SK-N-SH (cell line): ENCODE measurements at regions not wholly inside any gene's neighbourhood (a gene's known extent, or its start where the extent isn't known, plus 50 kb on each side); places are given as distances from the start of the nearest gene placed in this dataset.

Source experiments
- CTCF ChIA-PET: fragments of 300-600, 350-600 bp; formaldehyde crosslinking; extraction: SDS; loops from one replicate; lab custom pipeline; 2021; lab: Yijun Ruan, JAX
- POLR2A ChIA-PET: fragments of 350-600 bp; sonication (Branson Sonifier 250); formaldehyde crosslinking; extraction: SDS; loops from one replicate; lab custom pipeline; 2020; ENCODE audit warnings: antibody characterized with exemption, inconsistent platforms; lab: Yijun Ruan, JAX
- DNase-seq: peaks from one replicate; pipeline ENCODE4 v3.0.0; 2012
- H2AFZ ChIP-seq: fragments of 200-600 bp; sonication (generic); 2 replicates; pipeline ENCODE4 v1.8.1; 2016; ENCODE audit warnings: antibody characterized with exemption, mild to moderate bottlenecking, low read depth
- H3F3A ChIP-seq: fragments of 200-600 bp; sonication (generic); replicated peaks from 2 replicates; pipeline ENCODE3; 2016; ENCODE audit warnings: antibody characterized with exemption, mild to moderate bottlenecking; ENCODE audit not compliant: insufficient read depth
- H3K27ac ChIP-seq, 2 experiments: fragments of 200-500 bp in 1 of 2; fragments of 200-600 bp in 1 of 2; sonication (Bioruptor generic) in 1 of 2; sonication (generic), shearing (Covaris generic) in 1 of 2; 2 replicates each; pipeline versions ENCODE4 v1.5.1 to v1.6.1; 2014 to 2016; ENCODE audit warnings: low read depth in 2 of 2, inconsistent platforms in 1 of 2, low read length in 1 of 2, mild to moderate bottlenecking in 1 of 2, mixed read lengths in 1 of 2
- H3K27me3 ChIP-seq: fragments of 200-600 bp; sonication (generic), shearing (Covaris generic); 2 replicates; pipeline ENCODE4 v1.6.1; 2016; ENCODE audit warnings: mixed run types; ENCODE audit not compliant: insufficient read depth
- H3K36me3 ChIP-seq, 2 experiments: fragments of 200-500 bp in 1 of 2; fragments of 200-600 bp in 1 of 2; sonication (Bioruptor generic) in 1 of 2; sonication (generic) in 1 of 2; replicated peaks in 1 of 2; 2 replicates each; pipeline versions ENCODE3 to v1.5.1; 2014 to 2016; ENCODE audit warnings: low read length in 1 of 2, mild to moderate bottlenecking in 1 of 2; ENCODE audit not compliant: insufficient read depth in 2 of 2, control insufficient read depth in 1 of 2
- H3K4me1 ChIP-seq, 2 experiments: fragments of 200-500 bp in 1 of 2; fragments of 200-600 bp in 1 of 2; sonication (Bioruptor generic) in 1 of 2; sonication (generic), shearing (Covaris generic) in 1 of 2; 2 replicates each; pipeline versions ENCODE4 v1.5.1 to v1.6.1; 2014 to 2016; ENCODE audit warnings: low read depth in 1 of 2, low read length in 1 of 2, mixed run types in 1 of 2; ENCODE audit not compliant: insufficient read depth in 2 of 2, control insufficient read depth in 1 of 2
- H3K4me2 ChIP-seq: fragments of 200-600 bp; sonication (generic), shearing (Covaris generic); 2 replicates; pipeline ENCODE4 v1.6.1; 2017; ENCODE audit warnings: mixed run types
- H3K4me3 ChIP-seq, 2 experiments: fragments of 200-500 bp in 1 of 2; fragments of 200-600 bp in 1 of 2; sonication (Bioruptor generic) in 1 of 2; sonication (generic), shearing (Covaris generic) in 1 of 2; 2 replicates each; pipeline versions ENCODE4 v1.5.1 to v1.8.1; 2014 to 2016; ENCODE audit warnings: low read depth in 2 of 2, inconsistent platforms in 1 of 2, low read length in 1 of 2, mild to moderate bottlenecking in 1 of 2, mixed read lengths in 1 of 2, moderate library complexity in 1 of 2
- H3K79me2 ChIP-seq: fragments of 200-600 bp; sonication (generic); 2 replicates; pipeline ENCODE4 v1.8.1; 2017; ENCODE audit warnings: mild to moderate bottlenecking; ENCODE audit not compliant: insufficient read depth
- H3K9ac ChIP-seq: fragments of 200-600 bp; sonication (generic); 2 replicates; pipeline ENCODE4 v1.6.1; 2017; ENCODE audit warnings: mixed run types
- H3K9me2 ChIP-seq: fragments of 200-600 bp; sonication (generic); 2 replicates; pipeline ENCODE4 v1.6.1; 2017; ENCODE audit warnings: mixed run types
- H3K9me3 ChIP-seq: fragments of 200-600 bp; sonication (generic); 2 replicates; pipeline ENCODE4 v1.6.1; 2017; ENCODE audit warnings: mixed run types, mild to moderate bottlenecking, moderate library complexity
- H4K20me1 ChIP-seq: fragments of 200-600 bp; sonication (generic); 2 replicates; pipeline ENCODE4 v1.6.1; 2017; ENCODE audit warnings: mild to moderate bottlenecking, mixed run types; ENCODE audit not compliant: insufficient read depth
- CHD2 ChIP-seq: fragments of 150-350 bp; IDR thresholded peaks from 2 replicates; pipeline ENCODE4 v1.6.1; 2018; ENCODE audit warnings: low read length; ENCODE audit not compliant: partially characterized antibody
- ELF1 ChIP-seq: IDR thresholded peaks from 2 replicates; pipeline ENCODE4 v1.4.0; 2012
- FOSL2 ChIP-seq: IDR thresholded peaks from 2 replicates; pipeline ENCODE4 v1.4.0; 2012; ENCODE audit warnings: low read depth, mild to moderate bottlenecking, moderate library complexity, borderline replicate concordance
- FOXJ3 ChIP-seq: sonication (generic); formaldehyde crosslinking; IDR thresholded peaks from 2 replicates; pipeline ENCODE4 v1.5.1; 2020; ENCODE audit warnings: mild to moderate bottlenecking, missing genetic modification reagents
- FOXM1 ChIP-seq: IDR thresholded peaks from 2 replicates; pipeline ENCODE4 v1.4.0; 2012; ENCODE audit warnings: low read depth, mild to moderate bottlenecking
- GABPA ChIP-seq: IDR thresholded peaks from 2 replicates; pipeline ENCODE4 v1.4.0; 2012; ENCODE audit warnings: low read depth, mild to moderate bottlenecking
- GATA2 ChIP-seq: sonication (generic); formaldehyde crosslinking; IDR thresholded peaks from 2 replicates; pipeline ENCODE4 v1.5.0; 2020; ENCODE audit warnings: mild to moderate bottlenecking, missing genetic modification reagents
- MXI1 ChIP-seq: IDR thresholded peaks from 2 replicates; pipeline ENCODE4 v1.6.1; 2012; ENCODE audit warnings: mild to moderate bottlenecking, low read depth, low read length, improper control_type of control experiment
- NRF1 ChIP-seq: IDR thresholded peaks from 2 replicates; pipeline ENCODE4 v1.6.1; 2012; ENCODE audit warnings: low read depth, mild to moderate bottlenecking, low read length
- POLR2AphosphoS5 ChIP-seq: IDR thresholded peaks from 2 replicates; pipeline ENCODE4 v1.6.1; 2012; ENCODE audit warnings: low read depth, low read length
- RAD21 ChIP-seq: IDR thresholded peaks from 2 replicates; pipeline ENCODE4 v1.6.1; 2012; ENCODE audit warnings: mild to moderate bottlenecking, low read length
- RCOR1 ChIP-seq: fragments of 150-350 bp; IDR thresholded peaks from 2 replicates; pipeline ENCODE4 v1.6.1; 2017; ENCODE audit warnings: antibody characterized with exemption, low read length
- RXRA ChIP-seq: IDR thresholded peaks from 2 replicates; pipeline ENCODE4 v1.4.0; 2012; ENCODE audit warnings: low read depth, mild to moderate bottlenecking, borderline replicate concordance
- SIN3A ChIP-seq: IDR thresholded peaks from 2 replicates; pipeline ENCODE4 v1.6.1; 2012; ENCODE audit warnings: low read depth, mild to moderate bottlenecking, low read length, moderate library complexity, borderline replicate concordance
- SMC3 ChIP-seq: IDR thresholded peaks from 2 replicates; pipeline ENCODE4 v1.6.1; 2012; ENCODE audit warnings: low read depth, low read length, improper control_type of control experiment
- TEAD4 ChIP-seq: IDR thresholded peaks from 2 replicates; pipeline ENCODE4 v1.4.0; 2012; ENCODE audit warnings: mild to moderate bottlenecking, borderline replicate concordance; ENCODE audit not compliant: insufficient read depth
- YY1 ChIP-seq: IDR thresholded peaks from 2 replicates; pipeline ENCODE4 v1.4.0; 2012; ENCODE audit warnings: low read depth, mild to moderate bottlenecking
- whole genome bisulfite sequencing: methylation state at CpG from one replicate; pipeline ENCODE4 v1.1.6; 2017; ENCODE audit warnings: low lambda C conversion rate; 5-methylcytosine and 5-hydroxymethylcytosine counted together
- TF ChIP-seq, protein P1 (sequence below): fragments of 150-350 bp; IDR thresholded peaks from 2 replicates; pipeline ENCODE4 v1.6.1; 2016; ENCODE audit warnings: mild to moderate bottlenecking, low read depth, low read length
- TF ChIP-seq, protein P2 (sequence below): IDR thresholded peaks from 2 replicates; pipeline ENCODE4; 2012
- TF ChIP-seq, protein P3 (sequence below): IDR thresholded peaks from 2 replicates; pipeline ENCODE4 v1.4.0; 2012; ENCODE audit warnings: low read depth, borderline replicate concordance
- TF ChIP-seq, protein P4 (sequence below): IDR thresholded peaks from 2 replicates; pipeline ENCODE4 v1.6.1; 2012; ENCODE audit warnings: mild to moderate bottlenecking, low read depth, low read length, moderate library complexity
- TF ChIP-seq, protein P5 (sequence below): fragments of 150-350 bp; IDR thresholded peaks from 2 replicates; pipeline ENCODE4 v1.6.1; 2017; ENCODE audit warnings: antibody characterized with exemption, low read length, low read depth, borderline replicate concordance
- TF ChIP-seq, protein P6 (sequence below): IDR thresholded peaks from 2 replicates; pipeline ENCODE4 v1.4.0; 2012; ENCODE audit warnings: low read depth, borderline replicate concordance
- TF ChIP-seq, protein P7 (sequence below): IDR thresholded peaks from 2 replicates; pipeline ENCODE4 v1.4.0; 2012; ENCODE audit warnings: low read depth

DNA sequence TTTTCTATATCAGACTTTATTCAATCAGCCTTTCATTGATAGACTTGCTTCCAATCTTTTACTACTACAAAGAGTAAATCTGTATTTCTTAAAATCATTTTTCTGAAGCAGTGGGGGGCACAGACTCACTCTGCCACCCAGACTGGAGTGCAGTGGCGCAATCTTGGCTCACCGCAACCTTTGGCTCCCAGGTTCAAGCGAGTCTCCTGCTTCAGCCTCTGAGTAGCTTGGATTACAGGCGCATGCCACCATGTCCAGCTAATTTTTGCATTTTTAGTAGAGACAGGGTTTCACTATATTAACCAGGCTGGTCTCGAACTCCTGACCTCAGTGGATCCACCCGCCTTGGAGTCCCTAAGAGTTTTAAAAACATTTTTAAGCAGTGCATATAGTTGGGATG lies 270.6 kb upstream of the REG3G start (continued):
- TF ChIP-seq SMC3, result no peak
- no peak for TF ChIP-seq POLR2AphosphoS5
- TF ChIP-seq FOXM1, result no peak
- no peak for TF ChIP-seq SIN3A
- TF ChIP-seq TEAD4, result no peak
- TF ChIP-seq, protein P1, sequence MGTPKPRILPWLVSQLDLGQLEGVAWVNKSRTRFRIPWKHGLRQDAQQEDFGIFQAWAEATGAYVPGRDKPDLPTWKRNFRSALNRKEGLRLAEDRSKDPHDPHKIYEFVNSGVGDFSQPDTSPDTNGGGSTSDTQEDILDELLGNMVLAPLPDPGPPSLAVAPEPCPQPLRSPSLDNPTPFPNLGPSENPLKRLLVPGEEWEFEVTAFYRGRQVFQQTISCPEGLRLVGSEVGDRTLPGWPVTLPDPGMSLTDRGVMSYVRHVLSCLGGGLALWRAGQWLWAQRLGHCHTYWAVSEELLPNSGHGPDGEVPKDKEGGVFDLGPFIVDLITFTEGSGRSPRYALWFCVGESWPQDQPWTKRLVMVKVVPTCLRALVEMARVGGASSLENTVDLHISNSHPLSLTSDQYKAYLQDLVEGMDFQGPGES, result no peak
- TF ChIP-seq MXI1, result no peak
- TF ChIP-seq YY1, result no peak

DNA sequence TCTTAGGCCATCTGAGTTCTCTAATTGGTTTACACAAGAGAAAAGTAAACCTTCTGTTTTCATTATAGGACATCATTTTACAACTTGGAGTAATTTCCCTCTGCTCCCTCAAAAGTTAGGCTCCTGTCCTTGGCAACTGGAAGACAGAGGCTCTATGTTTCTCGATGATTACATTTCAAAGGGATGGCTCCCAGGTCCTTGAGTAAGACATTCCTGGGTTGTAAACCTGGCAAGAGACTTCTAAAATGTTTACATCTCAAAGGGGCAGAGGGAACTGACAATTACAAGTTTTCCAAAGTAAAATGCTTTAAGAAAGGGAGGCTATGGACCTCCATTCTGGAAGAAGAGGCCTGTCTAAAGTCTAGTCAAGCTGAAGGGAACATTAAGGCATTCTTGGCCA lies 268.3 kb upstream of the REG3G start:
- ChIA-PET POLR2A (no interaction called here), CTCF (no interaction called here)
- Histone ChIP-seq H3K27ac (no peak overlapping the region), H3K4me1 (no peaks in the 10 kb centered on the region; a peak in 1 of 4 replicates), H3K9me2 (no peaks in the 10 kb centered on the region), H3K79me2 (no peaks in the 10 kb centered on the region), H3F3A (no peaks in the 10 kb centered on the region), H2AFZ (no peak overlapping the region), H3K4me3 (no peak overlapping the region), H3K27me3 (no peaks in the 10 kb centered on the region), H3K9ac (no peak overlapping the region), H3K36me3 (no peaks in the 10 kb centered on the region), H3K4me2 (no peak overlapping the region), H3K9me3 (no peaks in the 10 kb centered on the region), H4K20me1 (no peaks in the 10 kb centered on the region)
- DNase-seq, result no peak
- WGBS, result 10% methylated on average over 1 of the region's 1 CpG
- TF ChIP-seq, protein P2, sequence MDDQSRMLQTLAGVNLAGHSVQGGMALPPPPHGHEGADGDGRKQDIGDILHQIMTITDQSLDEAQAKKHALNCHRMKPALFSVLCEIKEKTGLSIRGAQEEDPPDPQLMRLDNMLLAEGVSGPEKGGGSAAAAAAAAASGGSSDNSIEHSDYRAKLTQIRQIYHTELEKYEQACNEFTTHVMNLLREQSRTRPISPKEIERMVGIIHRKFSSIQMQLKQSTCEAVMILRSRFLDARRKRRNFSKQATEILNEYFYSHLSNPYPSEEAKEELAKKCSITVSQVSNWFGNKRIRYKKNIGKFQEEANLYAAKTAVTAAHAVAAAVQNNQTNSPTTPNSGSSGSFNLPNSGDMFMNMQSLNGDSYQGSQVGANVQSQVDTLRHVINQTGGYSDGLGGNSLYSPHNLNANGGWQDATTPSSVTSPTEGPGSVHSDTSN, result no peak
- TF ChIP-seq FOSL2 (no peak), RAD21 (no peak), GATA2 (CRISPR knock-in tag) (no peak), CHD2 (no peak), YY1 (no peak), RXRA (no peak), TEAD4 (no peak), MXI1 (no peak), FOXM1 (no peak), RCOR1 (no peak), GABPA (no peak), ELF1 (no peak), FOXJ3 (no peak), NRF1 (no peak)
- TF ChIP-seq, protein P3, sequence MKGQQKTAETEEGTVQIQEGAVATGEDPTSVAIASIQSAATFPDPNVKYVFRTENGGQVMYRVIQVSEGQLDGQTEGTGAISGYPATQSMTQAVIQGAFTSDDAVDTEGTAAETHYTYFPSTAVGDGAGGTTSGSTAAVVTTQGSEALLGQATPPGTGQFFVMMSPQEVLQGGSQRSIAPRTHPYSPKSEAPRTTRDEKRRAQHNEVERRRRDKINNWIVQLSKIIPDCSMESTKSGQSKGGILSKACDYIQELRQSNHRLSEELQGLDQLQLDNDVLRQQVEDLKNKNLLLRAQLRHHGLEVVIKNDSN, result no peak
- TF ChIP-seq, protein P4, sequence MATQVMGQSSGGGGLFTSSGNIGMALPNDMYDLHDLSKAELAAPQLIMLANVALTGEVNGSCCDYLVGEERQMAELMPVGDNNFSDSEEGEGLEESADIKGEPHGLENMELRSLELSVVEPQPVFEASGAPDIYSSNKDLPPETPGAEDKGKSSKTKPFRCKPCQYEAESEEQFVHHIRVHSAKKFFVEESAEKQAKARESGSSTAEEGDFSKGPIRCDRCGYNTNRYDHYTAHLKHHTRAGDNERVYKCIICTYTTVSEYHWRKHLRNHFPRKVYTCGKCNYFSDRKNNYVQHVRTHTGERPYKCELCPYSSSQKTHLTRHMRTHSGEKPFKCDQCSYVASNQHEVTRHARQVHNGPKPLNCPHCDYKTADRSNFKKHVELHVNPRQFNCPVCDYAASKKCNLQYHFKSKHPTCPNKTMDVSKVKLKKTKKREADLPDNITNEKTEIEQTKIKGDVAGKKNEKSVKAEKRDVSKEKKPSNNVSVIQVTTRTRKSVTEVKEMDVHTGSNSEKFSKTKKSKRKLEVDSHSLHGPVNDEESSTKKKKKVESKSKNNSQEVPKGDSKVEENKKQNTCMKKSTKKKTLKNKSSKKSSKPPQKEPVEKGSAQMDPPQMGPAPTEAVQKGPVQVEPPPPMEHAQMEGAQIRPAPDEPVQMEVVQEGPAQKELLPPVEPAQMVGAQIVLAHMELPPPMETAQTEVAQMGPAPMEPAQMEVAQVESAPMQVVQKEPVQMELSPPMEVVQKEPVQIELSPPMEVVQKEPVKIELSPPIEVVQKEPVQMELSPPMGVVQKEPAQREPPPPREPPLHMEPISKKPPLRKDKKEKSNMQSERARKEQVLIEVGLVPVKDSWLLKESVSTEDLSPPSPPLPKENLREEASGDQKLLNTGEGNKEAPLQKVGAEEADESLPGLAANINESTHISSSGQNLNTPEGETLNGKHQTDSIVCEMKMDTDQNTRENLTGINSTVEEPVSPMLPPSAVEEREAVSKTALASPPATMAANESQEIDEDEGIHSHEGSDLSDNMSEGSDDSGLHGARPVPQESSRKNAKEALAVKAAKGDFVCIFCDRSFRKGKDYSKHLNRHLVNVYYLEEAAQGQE, result no peak
- TF ChIP-seq, protein P5, sequence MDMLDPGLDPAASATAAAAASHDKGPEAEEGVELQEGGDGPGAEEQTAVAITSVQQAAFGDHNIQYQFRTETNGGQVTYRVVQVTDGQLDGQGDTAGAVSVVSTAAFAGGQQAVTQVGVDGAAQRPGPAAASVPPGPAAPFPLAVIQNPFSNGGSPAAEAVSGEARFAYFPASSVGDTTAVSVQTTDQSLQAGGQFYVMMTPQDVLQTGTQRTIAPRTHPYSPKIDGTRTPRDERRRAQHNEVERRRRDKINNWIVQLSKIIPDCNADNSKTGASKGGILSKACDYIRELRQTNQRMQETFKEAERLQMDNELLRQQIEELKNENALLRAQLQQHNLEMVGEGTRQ, result no peak
- TF ChIP-seq, protein P6, sequence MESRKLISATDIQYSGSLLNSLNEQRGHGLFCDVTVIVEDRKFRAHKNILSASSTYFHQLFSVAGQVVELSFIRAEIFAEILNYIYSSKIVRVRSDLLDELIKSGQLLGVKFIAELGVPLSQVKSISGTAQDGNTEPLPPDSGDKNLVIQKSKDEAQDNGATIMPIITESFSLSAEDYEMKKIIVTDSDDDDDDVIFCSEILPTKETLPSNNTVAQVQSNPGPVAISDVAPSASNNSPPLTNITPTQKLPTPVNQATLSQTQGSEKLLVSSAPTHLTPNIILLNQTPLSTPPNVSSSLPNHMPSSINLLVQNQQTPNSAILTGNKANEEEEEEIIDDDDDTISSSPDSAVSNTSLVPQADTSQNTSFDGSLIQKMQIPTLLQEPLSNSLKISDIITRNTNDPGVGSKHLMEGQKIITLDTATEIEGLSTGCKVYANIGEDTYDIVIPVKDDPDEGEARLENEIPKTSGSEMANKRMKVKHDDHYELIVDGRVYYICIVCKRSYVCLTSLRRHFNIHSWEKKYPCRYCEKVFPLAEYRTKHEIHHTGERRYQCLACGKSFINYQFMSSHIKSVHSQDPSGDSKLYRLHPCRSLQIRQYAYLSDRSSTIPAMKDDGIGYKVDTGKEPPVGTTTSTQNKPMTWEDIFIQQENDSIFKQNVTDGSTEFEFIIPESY, result no peak
- TF ChIP-seq, protein P7, sequence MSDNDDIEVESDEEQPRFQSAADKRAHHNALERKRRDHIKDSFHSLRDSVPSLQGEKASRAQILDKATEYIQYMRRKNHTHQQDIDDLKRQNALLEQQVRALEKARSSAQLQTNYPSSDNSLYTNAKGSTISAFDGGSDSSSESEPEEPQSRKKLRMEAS, result no peak
